ENCODE measurements at regions not wholly inside any gene's neighbourhood (a gene's known extent, or its start where the extent isn't known, plus 50 kb on each side); places are given as distances from the start of the nearest gene placed in this dataset.
"Not testable (repeated sequence)": the region's sequence is repeated elsewhere in the genome, so short reads cannot be mapped to it uniquely, and the experiment has no call there.

DNA sequence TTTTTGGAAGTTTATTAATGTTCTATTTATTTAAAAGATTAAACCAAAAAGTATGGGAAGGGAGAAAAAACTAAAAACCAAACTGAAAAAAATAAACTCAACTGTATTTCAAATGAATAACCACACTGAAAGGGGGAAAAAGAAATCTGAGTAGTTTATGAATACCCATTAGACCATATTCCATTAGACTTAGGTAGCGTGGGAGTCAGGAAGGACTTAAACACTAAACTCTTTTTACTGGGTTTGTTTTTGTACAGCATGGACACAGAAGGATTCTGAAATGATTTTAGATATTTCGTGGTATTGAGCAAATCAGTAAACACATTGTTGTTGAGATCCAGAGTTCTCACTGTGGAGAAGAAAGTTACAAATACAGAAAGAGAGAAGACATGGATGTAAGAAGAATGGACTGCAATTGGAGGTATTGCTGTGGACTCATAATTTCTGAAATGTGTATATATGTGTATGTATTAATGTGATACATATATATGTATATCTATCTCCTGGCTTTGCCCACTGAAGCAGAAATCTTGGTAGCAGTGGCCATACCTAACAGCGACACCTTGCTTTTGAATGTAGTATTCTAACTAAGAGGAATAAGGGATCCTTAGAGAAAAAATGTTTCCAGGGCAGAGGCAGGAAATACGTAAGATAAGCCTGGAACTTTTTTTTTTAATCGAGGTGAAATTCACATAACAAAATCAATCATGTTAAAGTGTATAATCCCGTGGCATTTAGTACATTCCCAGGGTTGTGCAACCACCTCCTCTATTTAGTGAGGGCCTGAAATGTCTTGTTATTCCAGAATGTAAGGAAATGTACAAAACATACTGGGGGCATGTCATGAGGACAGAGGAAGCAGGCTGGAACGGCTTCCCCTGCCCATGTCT, 228.8 kb downstream of the SMARCA2 start:
- no peak for DNase-seq

DNA sequence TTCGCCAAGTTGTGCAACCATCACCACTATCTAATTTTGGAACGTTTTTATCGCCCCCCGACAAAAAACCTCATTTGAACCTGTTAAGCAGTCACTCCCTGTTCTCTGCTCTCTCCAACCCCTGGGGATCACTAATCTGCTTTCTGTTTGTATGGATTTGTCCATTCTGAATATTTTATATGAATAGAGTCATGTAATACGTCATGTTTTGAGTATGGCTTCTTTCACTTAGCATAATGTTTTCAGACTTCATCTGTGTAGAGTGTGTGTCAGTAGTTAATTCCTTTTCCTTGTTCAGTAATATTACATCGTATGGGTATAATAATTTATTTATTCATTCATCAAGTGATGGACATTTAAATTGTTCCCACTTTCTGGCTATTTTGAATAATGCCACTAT, 232.2 kb downstream of the SMARCA2 start:
- no peak for DNase-seq

DNA sequence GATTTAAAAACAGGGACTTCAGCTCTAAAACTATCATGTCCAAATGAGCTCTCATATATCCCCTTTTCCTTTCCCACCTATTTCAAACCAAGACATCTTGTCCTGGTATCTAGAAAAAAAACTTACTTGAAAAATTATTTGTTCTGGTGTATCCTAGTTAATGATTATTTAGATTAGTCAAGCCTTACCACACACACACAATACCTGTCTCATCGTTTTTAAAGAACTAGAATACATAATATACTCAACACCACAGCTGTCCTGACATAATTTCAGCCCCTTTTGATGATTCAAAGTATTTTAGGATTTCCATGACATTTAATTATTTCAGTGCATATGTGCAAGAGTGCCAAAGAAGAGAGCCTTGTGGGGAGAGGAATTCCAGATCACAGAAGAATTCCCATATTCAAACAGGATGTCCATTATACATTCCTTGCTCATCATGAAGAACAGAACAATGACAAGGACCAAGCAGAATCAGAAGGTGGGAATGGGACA, 233.7 kb downstream of the SMARCA2 start:
- DNase-seq: no peak

DNA sequence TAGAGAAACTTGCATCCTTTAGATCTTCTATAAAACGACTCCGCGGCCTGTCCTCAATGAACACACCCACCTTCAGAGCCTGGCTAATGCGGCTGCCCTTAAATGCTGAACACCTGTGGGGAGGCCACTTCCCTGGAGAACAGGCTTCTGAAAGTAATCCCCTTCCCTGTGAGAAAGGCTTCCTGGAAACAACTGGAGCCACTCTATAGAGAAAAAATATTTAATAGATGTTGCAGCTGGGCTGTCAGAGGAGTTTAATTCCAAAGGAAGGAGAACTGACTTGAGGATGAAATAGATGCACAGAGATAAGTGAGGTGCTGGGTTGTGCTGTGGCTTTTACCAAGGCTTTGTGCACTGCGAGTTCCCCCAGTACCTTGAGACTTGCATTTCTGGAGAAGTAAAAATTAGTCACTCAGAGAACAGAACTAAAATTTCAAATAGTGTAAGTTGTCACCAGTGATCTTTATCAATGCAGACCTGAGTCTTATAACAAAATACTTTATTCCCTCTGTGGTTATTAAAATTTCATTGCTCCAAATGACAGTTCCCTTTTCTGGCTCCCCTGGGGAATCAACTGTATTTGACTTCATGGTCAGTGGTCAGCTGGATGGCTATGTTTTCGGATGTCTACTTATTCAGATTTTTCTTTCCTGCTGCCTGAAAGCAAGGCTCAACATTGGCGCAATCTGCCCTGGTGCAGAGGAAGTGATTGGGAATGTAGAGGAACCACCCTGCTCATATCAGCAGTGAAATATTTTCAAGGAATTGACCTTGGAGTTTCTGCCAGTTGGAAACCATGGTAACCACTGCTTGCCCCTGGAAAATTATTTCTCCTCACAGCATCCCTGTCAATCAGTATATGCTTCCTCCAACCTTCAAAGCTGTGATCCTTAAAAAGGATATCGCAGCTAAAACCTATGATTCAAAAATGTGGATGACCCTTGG, 238.8 kb downstream of the SMARCA2 start:
- no peak for DNase-seq

DNA sequence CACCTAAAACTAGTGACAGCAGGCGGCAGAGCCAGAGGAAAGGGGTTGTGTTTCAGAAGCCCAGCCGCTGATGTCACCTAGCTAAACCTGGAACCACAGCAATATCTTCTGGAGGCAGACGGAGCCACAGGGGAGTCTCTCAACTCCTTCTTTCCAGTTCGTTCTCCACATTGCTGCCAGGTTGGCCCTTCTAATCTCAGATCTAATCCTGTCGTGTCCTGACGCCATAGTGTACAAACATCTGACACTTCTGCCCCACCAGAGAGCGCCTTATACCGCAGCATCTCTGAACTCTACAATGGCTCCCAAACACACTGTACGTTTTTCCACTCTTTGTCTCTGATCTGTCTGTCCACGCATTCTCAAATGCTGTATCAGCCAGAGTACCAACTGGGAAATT, 240.0 kb downstream of the SMARCA2 start:
- DNase-seq: no peak

DNA sequence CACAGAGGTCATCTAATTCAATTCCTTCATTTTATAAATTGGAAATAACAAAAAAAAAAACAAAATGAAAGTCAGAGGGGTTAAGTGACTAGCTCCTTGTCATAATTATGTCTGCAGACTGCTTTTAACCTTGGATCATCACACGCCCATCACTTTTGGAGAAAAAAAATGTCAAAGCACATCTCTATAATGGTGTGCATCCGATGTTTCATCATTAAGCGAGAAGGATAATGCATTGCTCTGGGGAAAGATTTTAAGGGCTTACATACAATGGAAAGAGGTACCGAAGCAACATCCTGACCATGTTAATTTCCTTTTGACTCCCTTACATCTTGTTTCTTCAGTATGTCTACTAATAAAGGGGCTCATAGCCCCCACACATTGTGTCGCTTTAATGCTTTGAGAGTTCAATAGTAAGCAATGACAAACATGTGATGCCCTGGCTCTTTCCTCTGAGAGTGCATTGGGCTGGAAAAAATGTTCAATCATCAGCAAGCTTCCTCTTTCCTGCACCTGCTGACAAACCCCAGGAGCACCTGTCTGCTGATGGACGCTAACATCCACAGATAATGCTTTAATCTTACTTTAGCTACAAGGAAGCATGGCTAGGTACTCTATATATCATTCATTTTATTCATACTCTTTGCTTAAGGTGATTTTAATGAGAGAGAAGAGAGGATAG, 242.2 kb downstream of the SMARCA2 start:
- no peak for DNase-seq

DNA sequence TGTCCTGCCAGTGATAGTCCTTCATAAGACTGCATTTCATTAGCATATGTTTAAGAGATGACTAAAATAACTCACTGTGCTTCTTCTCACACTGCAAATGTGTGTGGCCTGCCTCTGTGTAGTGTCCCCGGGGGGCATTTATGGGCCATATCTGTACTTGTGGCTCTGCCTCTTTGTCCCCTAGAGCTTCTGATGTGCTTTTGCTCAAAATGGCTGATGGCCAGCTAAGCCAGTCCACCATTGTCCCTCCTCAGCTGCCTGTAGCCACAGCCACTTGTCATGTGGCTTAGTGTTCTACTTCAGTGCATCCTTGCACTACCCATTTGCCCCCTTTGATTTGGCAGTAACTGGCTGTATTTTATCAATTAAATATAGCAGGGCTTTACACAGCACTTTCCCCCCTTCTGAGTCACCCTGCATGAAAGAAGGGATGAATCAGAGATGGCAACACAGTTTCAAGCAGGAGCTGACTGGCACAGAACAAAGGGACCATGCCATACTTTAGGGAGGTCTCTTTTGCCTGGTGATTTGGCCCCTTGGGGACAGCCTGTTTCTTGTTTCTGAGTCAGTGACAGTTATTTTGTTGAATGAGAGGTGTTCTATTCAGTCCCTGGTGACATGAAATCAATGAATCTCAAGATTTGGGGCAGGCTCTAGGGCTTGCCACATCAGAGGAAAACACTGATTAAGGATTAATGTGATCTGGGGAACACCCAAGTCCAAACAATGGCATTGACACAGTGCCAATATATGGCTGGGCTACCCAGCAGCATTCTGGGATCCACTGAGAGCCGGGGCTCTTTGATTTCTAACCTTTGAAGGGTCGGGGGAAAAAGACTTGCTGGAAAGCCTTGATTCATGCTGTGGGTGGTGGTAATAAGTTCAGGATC, 245.5 kb downstream of the SMARCA2 start:
- DNase-seq: no peak

DNA sequence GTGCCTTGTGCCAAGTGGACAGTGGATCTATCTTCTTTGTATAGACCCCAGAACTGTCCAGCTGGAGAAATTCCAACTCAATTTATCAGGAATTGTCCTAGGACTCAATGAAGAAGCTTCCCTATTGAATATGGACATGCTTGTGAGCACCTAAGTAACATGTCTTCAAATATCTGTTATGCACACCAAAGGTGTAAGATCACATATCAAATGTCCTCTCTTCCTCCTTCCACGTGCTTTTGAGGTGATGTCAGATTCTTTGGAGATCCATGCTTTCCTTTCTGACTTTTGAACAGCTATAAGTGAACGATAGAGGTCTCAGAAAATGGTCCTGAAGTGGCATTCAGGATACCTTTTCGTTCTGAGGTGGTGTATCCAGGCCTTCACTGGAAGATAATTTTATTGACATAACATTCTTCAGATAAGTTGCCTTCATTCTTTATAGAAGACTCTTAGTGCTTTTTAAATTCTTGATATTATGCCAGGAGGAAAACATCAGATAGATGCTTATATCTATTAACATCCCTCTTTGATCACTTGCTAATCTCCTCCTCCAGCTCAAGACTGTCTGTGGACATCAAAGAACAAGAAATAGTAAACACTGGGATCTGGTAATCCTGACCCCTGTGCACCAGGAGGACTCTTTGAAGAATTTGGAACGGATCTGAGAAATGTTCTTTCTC, 246.4 kb downstream of the SMARCA2 start:
- no peak for DNase-seq

DNA sequence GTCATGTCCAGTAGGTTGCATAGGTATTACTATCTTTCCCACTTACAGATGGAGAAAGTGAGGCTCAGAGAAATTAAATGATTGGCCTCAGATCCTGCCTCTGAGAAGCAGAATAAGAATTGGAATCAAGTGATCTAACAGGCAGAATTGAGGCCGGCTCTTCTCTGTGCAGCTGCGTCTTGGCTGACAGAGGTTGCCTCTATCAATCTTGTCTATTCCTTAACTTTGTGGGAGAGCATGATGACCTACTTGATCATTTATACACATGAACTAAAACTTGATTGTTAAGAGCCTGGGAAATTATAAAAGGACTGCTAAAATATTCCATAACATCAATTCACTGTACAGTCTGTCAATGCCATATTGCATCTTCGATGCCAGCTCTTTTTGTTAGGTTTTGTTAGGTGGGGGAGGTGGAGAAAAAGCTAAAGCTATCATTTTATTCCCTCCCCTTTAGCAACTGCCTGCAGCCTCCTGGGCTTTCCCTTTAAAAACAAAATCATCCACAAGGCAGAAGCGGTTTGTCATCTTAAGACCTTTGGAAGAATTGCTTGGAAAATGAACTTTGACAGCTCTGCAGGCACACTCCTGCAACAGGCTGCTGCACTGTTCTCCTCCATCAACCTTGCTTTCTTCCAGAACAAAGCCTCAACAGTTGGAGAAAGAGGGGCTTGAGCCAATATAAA, 247.4 kb downstream of the SMARCA2 start:
- DNase-seq: no peak

DNA sequence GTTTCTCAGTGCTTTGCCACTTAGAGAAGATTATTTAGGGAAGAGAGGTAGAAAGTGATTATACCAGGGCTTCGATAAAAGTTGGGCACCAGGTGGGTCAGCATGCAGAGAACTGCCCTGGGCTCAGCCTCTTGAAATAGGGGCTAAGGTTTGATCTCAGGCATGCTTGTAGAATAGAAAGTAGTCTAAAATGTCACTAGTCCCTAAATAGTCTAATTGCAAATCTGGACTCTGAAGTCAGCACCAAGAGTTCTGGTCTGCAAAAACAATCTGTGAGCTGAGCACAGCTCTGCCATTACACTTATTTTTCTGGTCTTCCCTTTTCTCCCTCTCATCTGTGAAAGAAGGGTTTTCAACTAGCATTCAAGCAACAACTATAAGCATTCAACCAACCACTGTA, 248.0 kb downstream of the SMARCA2 start:
- DNase-seq: no peak

DNA sequence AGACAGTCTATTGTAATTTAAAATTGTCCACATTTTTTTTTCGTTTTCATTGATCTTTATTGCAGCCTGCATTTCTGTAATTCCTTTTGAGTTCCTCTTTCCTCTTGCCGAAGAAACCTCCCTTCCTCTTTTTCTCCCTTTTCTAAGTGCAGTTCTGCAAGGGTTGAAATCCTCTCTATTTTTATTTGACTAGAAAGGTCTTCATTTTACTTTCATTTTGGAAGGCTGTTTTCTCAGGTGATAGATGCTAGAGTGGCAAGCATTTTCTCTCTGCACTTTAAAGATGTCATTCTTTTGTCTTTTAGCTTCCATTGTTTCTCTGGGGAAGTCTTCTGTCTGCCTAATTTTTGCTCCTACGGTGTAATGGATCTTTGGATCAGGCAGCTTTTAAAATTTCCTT, 248.5 kb downstream of the SMARCA2 start:
- no peak for DNase-seq

DNA sequence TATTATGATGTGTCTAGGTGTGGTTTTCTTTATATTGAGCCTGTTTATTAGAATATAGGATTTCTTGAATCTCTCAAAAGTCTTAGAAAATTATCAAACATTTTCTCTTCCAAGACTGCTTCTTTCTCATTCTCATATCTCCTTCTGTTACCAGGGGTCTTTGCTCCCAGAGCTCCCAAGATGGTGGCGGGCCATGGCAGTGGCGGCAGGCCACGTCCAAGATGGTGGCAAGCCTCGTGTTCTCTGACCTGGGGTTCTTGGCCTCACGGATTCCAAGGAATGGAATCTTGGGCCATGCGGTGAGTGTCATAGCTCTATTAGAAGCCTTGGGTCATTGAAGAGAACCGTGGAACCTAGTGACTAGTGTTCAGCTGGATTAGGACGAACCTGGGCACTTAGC, 248.9 kb downstream of the SMARCA2 start:
- DNase-seq: no peak

DNA sequence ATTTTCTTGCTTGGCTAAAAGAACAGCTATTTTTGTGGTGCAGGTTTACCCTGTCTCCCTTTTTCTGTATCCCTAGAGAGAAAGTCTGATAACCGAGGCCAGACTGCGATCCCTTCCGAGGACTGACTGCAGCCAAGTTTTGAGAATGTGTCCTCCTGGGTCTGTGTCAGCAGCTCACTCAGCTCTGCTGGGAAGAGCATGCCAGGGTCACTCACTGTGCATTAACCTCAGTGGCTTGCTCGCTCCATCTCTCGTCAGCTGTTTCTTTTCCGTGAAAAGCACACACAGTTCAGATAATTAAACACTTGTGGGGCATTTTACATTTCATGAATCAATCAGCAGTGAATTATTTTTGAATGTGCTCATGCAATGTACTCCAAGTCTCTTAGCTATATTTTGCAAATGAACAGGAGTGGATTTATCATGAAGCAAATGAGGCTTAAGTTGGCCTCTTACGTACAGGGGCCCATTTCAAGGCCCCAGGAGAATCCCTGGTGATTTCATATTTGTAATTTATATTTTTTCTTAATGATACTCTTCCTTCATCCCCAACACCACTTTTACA, 252.1 kb downstream of the SMARCA2 start:
- no peak for DNase-seq

DNA sequence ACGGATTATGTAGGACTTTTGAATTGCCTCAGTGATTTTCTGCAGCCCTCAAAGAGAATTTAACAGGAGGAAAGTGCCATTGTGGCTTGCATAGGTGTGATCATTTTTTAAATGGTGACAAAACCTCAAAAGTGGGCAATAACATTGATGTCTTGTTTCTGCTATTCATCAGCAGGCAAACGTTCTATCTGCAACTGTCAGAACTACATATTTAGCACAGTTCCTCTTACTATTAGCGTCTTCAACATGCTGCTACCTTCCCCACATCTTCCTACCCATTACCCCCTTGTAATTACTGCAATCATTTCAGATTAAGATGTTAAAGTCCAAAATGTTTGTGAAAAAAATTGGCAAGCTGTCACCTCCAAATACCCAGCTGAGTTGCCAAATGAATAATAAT, 254.6 kb downstream of the SMARCA2 start:
- no peak for DNase-seq

DNA sequence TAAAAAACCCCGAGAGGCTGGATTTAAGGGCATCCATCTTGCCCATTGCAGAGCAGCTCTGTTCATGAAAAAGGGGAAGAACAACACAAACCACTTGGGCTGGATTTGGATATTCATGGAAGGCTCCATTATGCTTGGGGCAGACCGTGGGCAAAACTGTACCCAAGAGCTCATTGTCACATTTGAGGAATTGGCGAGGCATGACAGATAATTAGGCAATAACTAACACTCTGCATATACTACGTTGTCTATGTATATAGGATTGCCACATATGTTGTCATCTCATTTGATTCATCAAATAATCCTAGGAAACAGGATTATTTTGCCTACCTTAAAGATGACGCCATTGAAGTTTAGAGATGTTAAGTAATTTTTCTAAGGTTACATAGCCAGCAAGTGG, 255.4 kb downstream of the SMARCA2 start:
- no peak for DNase-seq

DNA sequence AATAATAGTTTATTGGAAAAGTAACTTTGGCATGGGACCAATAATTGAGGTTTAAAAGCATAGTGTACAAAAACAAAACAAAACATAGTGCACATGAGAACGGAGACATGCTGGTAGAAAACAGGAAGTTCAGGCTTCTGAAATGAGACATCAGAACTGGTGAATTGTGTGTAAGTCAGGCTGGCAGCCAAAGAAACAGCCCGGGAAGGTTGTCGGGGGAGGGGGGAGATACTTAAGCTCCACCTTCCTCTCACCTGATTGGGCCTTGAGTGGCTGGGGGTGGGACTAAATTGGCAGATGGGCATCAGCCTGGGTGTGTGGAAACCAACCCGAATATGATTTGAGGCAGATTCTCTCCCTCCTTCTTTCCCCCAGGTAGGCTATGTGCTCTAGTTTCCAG, 256.3 kb downstream of the SMARCA2 start:
- DNase-seq: no peak

DNA sequence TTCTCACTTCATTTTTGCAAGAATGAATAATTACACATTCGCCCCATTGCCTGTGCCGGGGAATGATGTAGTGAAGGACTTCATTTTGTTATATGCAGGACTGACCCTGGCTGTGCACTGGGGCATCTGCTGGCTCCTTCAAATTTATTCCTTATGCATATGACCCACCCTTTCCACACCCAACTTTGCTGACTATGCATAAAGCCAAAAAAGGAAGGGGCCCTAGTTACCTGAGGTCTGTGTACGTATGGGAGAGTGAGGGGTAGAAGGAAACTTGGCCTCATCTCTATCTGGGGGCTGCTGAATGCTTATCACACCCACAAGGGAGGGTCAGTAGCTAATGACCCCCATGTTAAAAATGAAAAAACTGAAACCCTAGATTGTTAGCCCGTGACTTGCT, 259.6 kb downstream of the SMARCA2 start:
- no peak for DNase-seq

DNA sequence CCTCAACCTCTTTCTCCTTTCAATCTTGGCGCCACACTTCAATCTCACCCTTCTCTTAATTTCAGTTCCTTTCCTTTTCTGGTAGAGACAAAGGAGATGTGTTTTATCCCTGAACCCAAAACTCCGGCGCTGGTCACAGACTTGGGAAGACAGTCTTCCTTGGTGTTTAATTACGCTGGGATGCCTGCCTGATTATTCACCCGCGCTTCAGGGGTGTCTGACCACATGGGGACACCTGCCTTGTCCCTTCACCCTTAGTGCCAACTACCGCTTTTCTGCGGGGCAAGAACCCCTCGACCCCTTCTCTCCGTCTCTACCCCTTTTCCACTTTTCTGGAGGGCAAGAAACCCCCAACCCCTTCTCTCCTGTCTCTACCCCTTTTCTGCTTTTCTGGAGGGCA, 261.1 kb downstream of the SMARCA2 start:
- DNase-seq: no peak

DNA sequence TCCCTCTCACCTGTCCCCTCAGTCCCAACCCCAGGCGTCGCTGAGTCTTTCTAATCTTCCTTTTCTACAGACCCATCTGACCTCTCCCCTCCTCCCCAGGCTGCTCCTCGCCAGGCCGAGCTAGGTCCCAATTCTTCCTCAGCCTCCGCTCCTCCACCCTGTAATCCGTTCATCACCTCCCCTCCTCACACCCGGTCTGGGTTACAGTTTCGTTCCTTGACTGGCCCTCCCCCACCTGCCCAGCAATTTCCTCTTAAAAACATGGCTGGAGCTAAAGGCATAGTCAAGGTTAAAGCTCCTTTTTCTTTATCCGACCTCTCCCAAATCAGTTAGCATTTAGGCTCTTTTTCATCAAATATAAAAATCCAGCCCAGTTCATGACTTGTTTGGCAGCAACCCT, 262.0 kb downstream of the SMARCA2 start:
- DNase-seq: not testable (repeated sequence)

DNA sequence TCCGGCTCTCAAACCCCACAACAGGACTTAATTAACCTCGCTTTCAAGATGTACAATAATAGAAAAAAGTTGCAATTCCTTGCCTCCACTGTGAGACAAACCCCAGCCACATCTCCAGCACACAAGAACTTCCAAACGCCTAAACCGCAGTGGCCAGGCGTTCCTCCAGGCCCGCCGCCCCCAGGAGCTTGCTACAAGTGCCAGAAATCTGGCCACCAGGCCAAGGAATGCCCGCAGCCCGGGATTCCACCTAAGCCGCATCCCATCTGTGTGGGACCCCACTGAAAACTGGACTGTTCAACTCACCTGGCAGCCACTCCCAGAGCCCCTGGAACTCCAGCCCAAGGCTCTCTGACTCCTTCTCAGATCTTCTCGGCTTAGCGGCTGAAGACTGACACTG, 262.5 kb downstream of the SMARCA2 start:
- not testable (repeated sequence) for DNase-seq

Measured in NCI-H1105 (cell line).